Endothelial cell (in vitro differentiated cells): ENCODE measurements at regions not wholly inside any gene's neighbourhood (a gene's known extent, or its start where the extent isn't known, plus 50 kb on each side); places are given as distances from the start of the nearest gene placed in this dataset.
"Not testable (repeated sequence)": the region's sequence is repeated elsewhere in the genome, so short reads cannot be mapped to it uniquely, and the experiment has no call there.

ENCODE experiments used
- DNase-seq: peaks from one replicate; pipeline ENCODE4 v3.0.0; 2021; ENCODE audit warnings: low spot score
- H3K27ac Mint-ChIP-seq: one replicate; pipeline ENCODE4 v1.8.0; 2021; ENCODE audit warnings: mixed read lengths, inconsistent platforms; ENCODE audit not compliant: unreplicated experiment
- H3K27me3 Mint-ChIP-seq: one replicate; pipeline ENCODE4 v1.8.0; 2021; ENCODE audit warnings: mild to moderate bottlenecking, moderate library complexity, mixed read lengths, inconsistent platforms; ENCODE audit not compliant: unreplicated experiment
- H3K36me3 Mint-ChIP-seq: one replicate; pipeline ENCODE4 v1.8.0; 2021; ENCODE audit warnings: mild to moderate bottlenecking, low read depth, mixed read lengths, inconsistent platforms; ENCODE audit not compliant: unreplicated experiment
- H3K4me1 Mint-ChIP-seq: one replicate; pipeline ENCODE4 v1.8.0; 2021; ENCODE audit warnings: mild to moderate bottlenecking, mixed read lengths, inconsistent platforms; ENCODE audit not compliant: unreplicated experiment
- H3K4me3 Mint-ChIP-seq: one replicate; pipeline ENCODE4 v1.8.0; 2021; ENCODE audit warnings: mild to moderate bottlenecking, mixed read lengths, inconsistent platforms; ENCODE audit not compliant: unreplicated experiment
- H3K9me3 Mint-ChIP-seq: one replicate; pipeline ENCODE4 v1.8.0; 2021; ENCODE audit warnings: mixed read lengths, inconsistent platforms; ENCODE audit not compliant: unreplicated experiment
- TF ChIP-seq, protein P1 (sequence below): fragments of 200-600 bp; sonication (generic); IDR thresholded peaks from one replicate; pipeline ENCODE4 v1.5.0; 2021; ENCODE audit warnings: antibody characterized with exemption; ENCODE audit not compliant: unreplicated experiment

DNA sequence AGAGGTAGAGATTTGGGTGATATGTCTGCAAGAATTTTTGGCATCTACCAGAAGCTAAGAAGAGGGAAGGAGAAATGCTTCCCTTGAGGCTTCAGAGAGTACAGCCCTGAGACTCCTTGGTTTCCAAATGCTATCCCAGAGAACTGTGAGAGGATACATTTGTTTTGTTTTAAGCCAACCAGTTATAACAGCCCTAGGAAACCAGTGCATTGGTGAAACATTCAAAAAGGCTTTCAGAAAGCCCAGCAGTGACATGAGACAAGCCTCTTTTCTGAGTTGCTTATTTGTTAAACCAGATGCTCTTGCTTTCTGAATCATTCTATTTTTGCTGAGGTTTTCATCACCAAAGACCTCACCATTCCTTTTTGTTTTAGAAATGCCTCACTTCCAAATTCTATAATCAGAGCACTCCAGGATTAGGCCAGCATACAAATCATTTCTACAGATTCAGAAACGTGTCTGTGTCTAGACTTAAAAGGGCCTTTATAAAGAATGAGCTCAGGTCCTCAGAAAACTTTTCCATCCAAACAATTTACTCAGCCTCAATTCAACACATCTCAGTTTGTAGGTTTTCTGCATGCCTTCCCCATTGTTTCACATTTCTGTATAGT is 1617.8 kb upstream of the FLRT2 start:
- H3K27me3 Mint-ChIP-seq = no peaks in the 10 kb centered on the region
- no peak overlapping the region for H3K4me3 Mint-ChIP-seq
- DNase-seq = no peak
- TF ChIP-seq, protein P1, sequence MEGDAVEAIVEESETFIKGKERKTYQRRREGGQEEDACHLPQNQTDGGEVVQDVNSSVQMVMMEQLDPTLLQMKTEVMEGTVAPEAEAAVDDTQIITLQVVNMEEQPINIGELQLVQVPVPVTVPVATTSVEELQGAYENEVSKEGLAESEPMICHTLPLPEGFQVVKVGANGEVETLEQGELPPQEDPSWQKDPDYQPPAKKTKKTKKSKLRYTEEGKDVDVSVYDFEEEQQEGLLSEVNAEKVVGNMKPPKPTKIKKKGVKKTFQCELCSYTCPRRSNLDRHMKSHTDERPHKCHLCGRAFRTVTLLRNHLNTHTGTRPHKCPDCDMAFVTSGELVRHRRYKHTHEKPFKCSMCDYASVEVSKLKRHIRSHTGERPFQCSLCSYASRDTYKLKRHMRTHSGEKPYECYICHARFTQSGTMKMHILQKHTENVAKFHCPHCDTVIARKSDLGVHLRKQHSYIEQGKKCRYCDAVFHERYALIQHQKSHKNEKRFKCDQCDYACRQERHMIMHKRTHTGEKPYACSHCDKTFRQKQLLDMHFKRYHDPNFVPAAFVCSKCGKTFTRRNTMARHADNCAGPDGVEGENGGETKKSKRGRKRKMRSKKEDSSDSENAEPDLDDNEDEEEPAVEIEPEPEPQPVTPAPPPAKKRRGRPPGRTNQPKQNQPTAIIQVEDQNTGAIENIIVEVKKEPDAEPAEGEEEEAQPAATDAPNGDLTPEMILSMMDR = no peak
- peaks cover 2% of the 10 kb centered on the region for H3K4me1 Mint-ChIP-seq
- no peak overlapping the region for H3K27ac Mint-ChIP-seq
- H3K9me3 Mint-ChIP-seq = no peaks in the 10 kb centered on the region
- no peaks in the 10 kb centered on the region for H3K36me3 Mint-ChIP-seq

DNA sequence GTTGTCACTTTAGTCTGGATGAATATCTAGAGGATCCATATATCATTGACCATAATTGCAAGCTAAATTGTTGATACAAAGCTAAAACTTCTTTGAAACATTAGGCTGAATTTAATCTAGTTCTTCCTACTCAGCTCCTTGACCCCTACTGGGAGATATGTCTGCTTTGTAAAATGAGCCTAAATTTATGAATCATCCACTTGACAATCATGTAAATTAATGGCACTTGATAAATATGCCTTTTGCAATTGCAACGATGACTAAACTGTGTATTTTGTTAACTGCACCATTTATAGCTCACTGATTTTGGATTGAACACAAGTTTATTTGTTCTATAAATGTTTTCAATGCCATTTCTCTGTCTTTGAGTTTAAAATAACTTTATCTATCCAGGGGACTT is 1616.5 kb upstream of the FLRT2 start:
- no peaks in the 10 kb centered on the region for H3K27me3 Mint-ChIP-seq
- H3K36me3 Mint-ChIP-seq = no peaks in the 10 kb centered on the region
- no peak overlapping the region for H3K4me3 Mint-ChIP-seq
- DNase-seq = no peak
- no peaks in the 10 kb centered on the region for H3K9me3 Mint-ChIP-seq
- H3K4me1 Mint-ChIP-seq = peaks cover 2% of the 10 kb centered on the region
- no peak overlapping the region for H3K27ac Mint-ChIP-seq
- TF ChIP-seq, protein P1 = no peak

DNA sequence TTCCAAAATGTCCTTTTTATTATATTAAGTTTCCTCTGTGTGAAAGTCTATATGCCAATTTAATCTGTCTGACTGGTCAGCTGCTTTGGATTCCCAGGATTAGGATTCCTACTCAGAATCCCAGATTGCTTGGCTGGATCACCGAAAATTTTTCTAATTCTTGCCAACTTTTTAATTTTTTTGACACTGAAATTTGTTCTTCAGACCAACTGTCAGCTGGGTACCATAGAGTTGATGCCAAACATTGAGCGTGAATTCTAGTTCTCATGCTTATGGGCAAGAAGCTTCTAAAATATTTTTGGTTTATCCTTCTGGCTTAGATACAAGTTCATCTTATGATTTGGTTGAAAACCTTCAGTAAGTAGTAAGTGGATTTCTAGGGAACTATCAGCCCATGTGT is 1611.4 kb upstream of the FLRT2 start:
- H3K27ac Mint-ChIP-seq = no peak overlapping the region
- no peaks in the 10 kb centered on the region for H3K36me3 Mint-ChIP-seq
- H3K27me3 Mint-ChIP-seq = no peaks in the 10 kb centered on the region
- no peak for DNase-seq
- no peak overlapping the region for H3K4me3 Mint-ChIP-seq
- TF ChIP-seq, protein P1 = no peak
- H3K4me1 Mint-ChIP-seq = no peaks in the 10 kb centered on the region
- no peaks in the 10 kb centered on the region for H3K9me3 Mint-ChIP-seq

- not testable (repeated sequence) for H3K27me3 Mint-ChIP-seq, H3K9me3 Mint-ChIP-seq, H3K27ac Mint-ChIP-seq, H3K4me1 Mint-ChIP-seq, H3K4me3 Mint-ChIP-seq, DNase-seq, H3K36me3 Mint-ChIP-seq
Measured at GRCh38 chr14:83919675-83920074, 1610.3 kb upstream of the FLRT2 start.

- no peaks in the 10 kb centered on the region for H3K9me3 Mint-ChIP-seq
- H3K27me3 Mint-ChIP-seq = no peaks in the 10 kb centered on the region
- H3K4me1 Mint-ChIP-seq = no peaks in the 10 kb centered on the region
- H3K27ac Mint-ChIP-seq = no peak overlapping the region
- H3K36me3 Mint-ChIP-seq = no peaks in the 10 kb centered on the region
- no peak overlapping the region for H3K4me3 Mint-ChIP-seq
- TF ChIP-seq, protein P1 = no peak
- no peak for DNase-seq
Measured at GRCh38 chr14:83923842-83924241, 1606.1 kb upstream of the FLRT2 start.
